SIG-M5 treated with dmso at 0.1 percent for 504 hours (cell line): ENCODE measurements at regions not wholly inside any gene's neighbourhood (a gene's known extent, or its start where the extent isn't known, plus 50 kb on each side); places are given as distances from the start of the nearest gene placed in this dataset.

Experiments used
- DNase-seq: peaks from one replicate; lab custom pipeline; 2025; ENCODE audit not compliant: unreplicated experiment; lab: John Stamatoyannopoulos, UW

DNA sequence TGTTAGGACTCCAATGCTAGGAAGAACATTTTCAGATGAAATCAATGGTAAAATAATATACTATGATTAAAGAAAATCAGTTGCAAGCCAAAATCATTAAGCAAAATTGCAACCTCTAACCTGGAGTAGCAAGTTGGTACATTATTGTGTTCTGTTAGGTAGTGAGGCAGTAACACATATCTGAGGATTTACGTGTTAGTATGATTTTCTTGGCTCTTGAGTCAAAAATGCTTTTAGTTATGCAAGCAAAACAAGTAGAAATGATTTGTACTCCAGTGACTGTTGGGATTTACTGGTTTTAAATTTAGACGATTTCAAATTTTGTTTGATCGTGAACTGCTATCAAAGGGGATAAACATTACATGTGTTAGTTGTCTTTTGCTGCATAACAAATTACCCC lies 293.0 kb upstream of the BTBD3 start:
- no peak for DNase-seq

GRCh38 chr20:11626551-11626950 lies 291.1 kb upstream of the BTBD3 start:
- no peak for DNase-seq

DNA sequence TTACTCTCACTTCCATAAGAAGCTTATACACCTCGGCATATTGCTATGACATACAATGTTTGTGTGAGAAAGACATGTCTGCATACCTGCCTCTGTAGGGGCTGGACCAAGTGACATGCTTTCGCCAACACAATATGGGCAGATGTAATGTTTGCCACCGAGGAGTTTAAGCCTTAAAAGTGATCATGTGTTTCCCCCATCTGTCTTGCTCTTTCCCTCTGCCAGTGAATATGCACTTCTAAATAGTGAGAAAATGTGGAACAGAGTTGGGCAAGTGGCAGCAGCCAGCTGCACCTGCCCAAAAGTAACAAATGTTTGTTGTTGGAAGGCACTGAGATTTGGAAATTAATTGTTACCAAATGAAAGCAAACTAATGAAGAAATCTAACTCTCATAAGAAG lies 274.8 kb upstream of the BTBD3 start:
- no peak for DNase-seq

DNA sequence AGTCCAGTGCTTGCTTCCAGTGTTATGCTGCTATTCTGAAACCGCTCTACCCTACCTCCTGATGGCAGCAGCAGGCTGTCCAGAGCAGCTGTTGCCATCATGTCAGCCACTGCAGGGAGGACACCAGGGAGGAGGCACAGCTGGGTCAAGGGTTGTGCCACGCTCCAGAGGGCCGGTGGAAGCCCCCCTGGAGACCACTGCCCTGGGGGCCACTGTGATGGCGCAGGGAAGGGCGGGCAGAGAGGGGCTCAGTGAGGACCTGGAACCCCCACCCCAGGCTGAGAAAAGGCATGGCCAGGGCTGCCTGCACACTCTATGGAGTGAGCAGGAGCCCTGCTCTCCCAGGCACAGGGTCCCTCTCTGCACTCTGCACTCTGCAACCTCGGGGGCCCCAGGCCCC lies 271.3 kb upstream of the BTBD3 start:
- no peak for DNase-seq

- no peak for DNase-seq
Measured at GRCh38 chr20:11650566-11650965, 267.1 kb upstream of the BTBD3 start.

- DNase-seq: no peak
Measured at GRCh38 chr20:11651138-11651537, 266.6 kb upstream of the BTBD3 start.

GRCh38 chr20:11651647-11652046 lies 266.0 kb upstream of the BTBD3 start:
- no peak for DNase-seq

DNA sequence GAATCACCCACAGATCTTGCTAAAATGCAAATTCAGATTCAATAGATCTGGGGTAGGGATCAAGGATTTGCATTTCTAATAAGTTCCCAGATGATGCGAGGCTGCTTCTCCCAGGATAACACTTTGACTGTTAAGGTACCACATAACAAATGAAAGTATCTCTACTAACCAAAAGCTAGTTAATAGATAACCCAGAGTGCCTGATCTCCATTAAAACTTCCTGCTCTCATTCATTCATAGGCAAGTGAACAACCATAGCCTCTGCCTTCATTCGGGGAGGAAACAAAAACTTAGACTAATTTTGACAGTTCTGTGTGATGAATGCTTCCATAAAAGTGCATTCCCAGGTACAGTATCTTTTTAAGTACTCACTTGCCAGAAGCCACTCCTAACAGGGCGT lies 265.6 kb upstream of the BTBD3 start:
- no peak for DNase-seq

- DNase-seq: no peak
Measured at GRCh38 chr20:11654766-11655165, 262.9 kb upstream of the BTBD3 start.

DNA sequence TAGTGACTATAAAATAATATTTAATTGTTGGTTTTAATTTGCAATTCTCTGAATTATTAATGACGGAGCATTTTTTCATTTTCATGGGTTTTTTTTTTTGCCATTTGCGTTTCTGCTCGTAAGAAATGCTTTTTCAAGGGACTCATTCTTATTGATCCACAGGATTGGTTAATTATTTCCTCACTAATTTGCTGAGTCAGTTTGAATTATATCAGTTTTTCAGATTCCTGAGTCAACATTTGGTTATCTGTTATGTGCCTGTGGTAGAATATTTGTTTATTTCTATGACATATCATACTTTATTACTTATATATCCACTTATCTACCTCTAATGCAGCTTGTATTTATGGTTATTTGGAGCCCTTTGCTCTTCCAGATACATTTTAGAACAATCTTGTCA lies 257.0 kb upstream of the BTBD3 start:
- DNase-seq: no peak

DNA sequence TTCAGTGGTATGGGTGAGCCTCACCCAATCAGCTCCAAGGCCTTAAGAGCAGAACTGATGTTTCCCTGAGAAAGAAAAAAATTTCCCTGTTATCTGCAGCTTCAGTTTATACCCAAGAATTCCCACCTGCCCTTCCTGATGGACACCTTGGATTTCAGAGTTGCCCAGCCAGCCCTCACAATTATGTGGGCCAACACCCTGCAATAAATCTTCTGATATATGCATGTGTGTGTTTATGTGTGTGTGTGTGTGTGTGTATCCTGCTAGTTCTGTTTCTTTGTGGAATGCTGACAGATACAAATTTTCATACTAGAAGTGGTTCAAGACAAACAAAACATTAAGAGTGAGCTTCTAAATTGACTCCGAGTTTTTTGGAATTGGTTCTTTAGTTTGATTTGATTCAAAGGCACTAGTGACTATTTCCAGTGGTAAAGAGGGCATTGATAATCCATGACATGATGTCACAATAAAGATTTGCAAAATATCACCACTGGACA lies 246.6 kb upstream of the BTBD3 start:
- DNase-seq: no peak

DNA sequence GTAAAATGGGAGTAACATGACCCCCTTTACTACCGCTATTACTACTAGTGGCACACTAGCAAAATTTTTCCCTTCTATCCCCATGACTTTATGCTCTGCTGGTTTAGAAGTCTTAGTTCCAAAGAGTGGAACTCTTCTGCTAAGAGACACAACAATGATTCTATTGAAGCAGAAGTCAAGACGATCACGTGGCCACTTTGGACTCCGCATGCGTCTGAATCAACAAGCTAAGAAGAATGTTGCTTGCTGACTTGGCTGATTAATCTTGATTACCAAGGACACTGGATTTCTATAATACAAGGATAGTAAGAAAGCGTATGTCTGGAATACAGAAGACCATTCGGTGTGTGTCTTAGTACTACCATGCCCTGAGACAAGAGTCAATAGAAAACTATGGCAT lies 244.7 kb upstream of the BTBD3 start:
- DNase-seq: no peak

- no peak for DNase-seq
Measured at GRCh38 chr20:11675920-11676629, 241.6 kb upstream of the BTBD3 start.

GRCh38 chr20:11676630-11677287 lies 240.9 kb upstream of the BTBD3 start:
- DNase-seq: peak; percentile 3

GRCh38 chr20:11677428-11677827 lies 240.3 kb upstream of the BTBD3 start:
- DNase-seq: no peak

GRCh38 chr20:11677836-11678235 lies 239.9 kb upstream of the BTBD3 start:
- DNase-seq: no peak

- no peak for DNase-seq
Measured at GRCh38 chr20:11682285-11682684, 235.4 kb upstream of the BTBD3 start.

- no peak for DNase-seq
Measured at GRCh38 chr20:11686195-11686594, 231.5 kb upstream of the BTBD3 start.

GRCh38 chr20:11686820-11687543 lies 230.7 kb upstream of the BTBD3 start:
- DNase-seq: no peak

- DNase-seq: no peak
Measured at GRCh38 chr20:11687546-11688292, 230.0 kb upstream of the BTBD3 start.

- DNase-seq: no peak
Measured at GRCh38 chr20:11689262-11689661, 228.4 kb upstream of the BTBD3 start.
